NT2/D1 (cell line): ENCODE measurements at regions not wholly inside any gene's neighbourhood (a gene's known extent, or its start where the extent isn't known, plus 50 kb on each side); places are given as distances from the start of the nearest gene placed in this dataset.

Experiments
- YY1 ChIP-seq: IDR thresholded peaks from 2 replicates; pipeline ENCODE4 v1.6.1; 2011; ENCODE audit not compliant: insufficient read length, insufficient read depth
- ZNF274 ChIP-seq: IDR thresholded peaks from 2 replicates; pipeline ENCODE4 v1.6.1; 2011; ENCODE audit warnings: mild to moderate bottlenecking, low read depth, low read length

DNA sequence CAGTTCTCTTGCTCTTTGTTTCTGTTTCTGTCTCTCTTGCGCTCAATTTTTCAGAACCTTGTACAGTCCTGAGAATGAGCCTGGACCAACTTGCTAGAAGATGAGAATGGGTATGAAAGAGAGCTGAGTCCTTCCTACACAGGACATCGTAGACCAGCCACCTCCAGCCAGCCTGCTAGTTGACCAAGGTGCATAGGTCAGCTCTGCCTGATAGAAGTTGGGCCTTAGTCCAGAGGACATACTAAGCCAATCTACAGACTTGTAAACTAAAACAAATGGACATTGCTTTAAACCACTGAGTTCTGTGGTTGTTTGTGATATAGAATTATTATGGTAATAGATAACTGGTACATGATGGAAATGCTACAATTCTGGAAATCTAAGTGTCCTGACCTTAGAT is 236.4 kb upstream of the ZFP64 start:
- TF ChIP-seq ZNF274 (no peak), YY1 (no peak)
